ENCODE measurements at regions not wholly inside any gene's neighbourhood (a gene's known extent, or its start where the extent isn't known, plus 50 kb on each side); places are given as distances from the start of the nearest gene placed in this dataset.

DNA sequence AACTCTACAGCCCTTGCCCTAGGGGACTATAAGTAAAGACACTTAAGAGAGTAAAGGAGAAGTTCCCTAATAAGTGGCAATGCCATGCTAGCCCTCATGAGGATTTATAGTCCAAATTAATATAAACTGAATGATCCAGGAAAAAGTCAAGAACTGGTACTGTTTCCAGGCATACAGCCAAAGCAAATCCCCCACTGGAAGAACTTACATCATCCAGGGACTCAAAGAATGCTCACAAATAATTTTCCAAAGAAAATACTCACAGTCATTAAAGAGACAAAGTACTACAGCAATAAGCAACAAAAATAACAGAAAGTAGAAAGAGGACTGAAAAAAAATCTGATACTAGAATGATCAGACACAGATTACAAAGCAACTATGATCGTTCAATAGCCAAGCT, 79.7 kb upstream of the RAP1B start:
- H3K4me3 ChIP-seq: peak overlapping the region in 1 of 2 donors; percentile 2
- H3K27me3 ChIP-seq: no peaks in the 10 kb centered on the region
- DNase-seq (ENCODE audit: low spot score in 2 of 2): peak in 1 of 2 donors; percentile 74
- no peaks in the 10 kb centered on the region for H3K36me3 ChIP-seq
- intact Hi-C loops (cut with DNase I): loop anchor here (2.0 kb wide), 1 partner anchor 34 kb away; no protein-coding TSS in a partner anchor
- TF ChIP-seq, protein P1, sequence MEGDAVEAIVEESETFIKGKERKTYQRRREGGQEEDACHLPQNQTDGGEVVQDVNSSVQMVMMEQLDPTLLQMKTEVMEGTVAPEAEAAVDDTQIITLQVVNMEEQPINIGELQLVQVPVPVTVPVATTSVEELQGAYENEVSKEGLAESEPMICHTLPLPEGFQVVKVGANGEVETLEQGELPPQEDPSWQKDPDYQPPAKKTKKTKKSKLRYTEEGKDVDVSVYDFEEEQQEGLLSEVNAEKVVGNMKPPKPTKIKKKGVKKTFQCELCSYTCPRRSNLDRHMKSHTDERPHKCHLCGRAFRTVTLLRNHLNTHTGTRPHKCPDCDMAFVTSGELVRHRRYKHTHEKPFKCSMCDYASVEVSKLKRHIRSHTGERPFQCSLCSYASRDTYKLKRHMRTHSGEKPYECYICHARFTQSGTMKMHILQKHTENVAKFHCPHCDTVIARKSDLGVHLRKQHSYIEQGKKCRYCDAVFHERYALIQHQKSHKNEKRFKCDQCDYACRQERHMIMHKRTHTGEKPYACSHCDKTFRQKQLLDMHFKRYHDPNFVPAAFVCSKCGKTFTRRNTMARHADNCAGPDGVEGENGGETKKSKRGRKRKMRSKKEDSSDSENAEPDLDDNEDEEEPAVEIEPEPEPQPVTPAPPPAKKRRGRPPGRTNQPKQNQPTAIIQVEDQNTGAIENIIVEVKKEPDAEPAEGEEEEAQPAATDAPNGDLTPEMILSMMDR (IDR thresholded peaks at IDR 0.05): no peak
- peak overlapping the region; percentile 22 to 68 for H3K27ac ChIP-seq
- no peaks in the 10 kb centered on the region for H3K9me3 ChIP-seq
- peaks cover 6 to 28% of the 10 kb centered on the region in 2 donors for H3K4me1 ChIP-seq

DNA sequence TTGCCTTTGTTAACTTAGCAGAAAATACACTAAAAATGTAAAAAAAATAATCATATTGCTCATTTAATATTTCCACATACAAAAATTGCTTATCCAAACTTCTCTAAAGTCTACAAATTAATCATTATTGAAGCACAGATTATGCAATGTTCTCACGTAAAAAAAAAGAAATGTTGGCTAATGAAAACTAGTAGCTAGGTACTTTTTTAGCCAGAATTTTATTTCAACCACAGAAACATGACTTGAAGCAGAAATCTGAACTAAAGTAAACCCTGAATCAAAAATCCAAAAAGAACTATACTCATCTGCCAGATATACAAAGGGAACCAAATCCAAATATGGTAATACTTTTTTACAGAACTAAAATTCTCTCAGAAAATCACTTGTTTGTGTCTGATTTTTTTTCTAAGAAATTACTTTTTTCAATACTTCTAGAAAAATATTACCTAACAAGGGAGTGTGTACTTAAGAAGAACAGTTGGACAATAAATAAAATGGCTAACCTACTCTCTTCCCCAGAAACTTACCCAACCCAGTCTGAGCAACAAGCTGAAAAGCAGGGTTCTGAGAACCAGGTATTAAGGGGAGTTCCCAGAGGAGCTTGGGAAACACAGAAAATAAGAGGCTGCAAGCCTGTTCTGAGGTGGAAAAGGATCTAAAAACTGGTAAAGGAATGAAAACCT, 78.4 kb upstream of the RAP1B start:
- Histone ChIP-seq H3K36me3 (no peaks in the 10 kb centered on the region), H3K27ac (peak overlapping the region; percentile 31 to 68), H3K9me3 (no peaks in the 10 kb centered on the region), H3K4me1 (peaks cover 6 to 28% of the 10 kb centered on the region in 2 donors), H3K27me3 (no peaks in the 10 kb centered on the region), H3K4me3 (no peak overlapping the region)
- TF ChIP-seq, protein P1 (IDR thresholded peaks at IDR 0.05): no peak
- intact Hi-C loops (cut with DNase I): loop anchor here (2.0 kb wide), 2 partner anchors 78 to 154 kb away; partner anchors contain the start of genes NUP107 and RAP1B
- DNase-seq (ENCODE audit: low spot score in 2 of 2): no peak

DNA sequence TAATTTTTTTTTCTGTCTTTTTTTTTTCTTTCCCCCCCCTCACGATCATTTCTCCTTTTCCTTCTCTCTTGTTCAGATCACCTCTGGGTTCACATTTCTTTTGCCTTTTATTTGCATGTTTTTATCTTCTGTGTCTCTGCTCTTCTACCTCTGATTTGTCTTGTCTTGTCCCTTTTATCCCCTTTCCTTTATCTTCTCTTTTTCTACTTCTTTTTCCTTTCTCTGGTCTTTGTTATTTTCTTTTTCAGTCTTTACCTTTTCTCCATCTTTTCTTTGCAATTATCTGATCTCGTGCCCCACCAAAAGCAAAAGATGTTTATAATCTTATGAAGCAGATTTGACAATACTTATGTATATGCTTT, 77.8 kb upstream of the RAP1B start:
- peak overlapping the region; percentile 16 to 31 for H3K27ac ChIP-seq
- H3K36me3 ChIP-seq: no peaks in the 10 kb centered on the region
- H3K4me3 ChIP-seq: no peak overlapping the region
- H3K9me3 ChIP-seq: no peaks in the 10 kb centered on the region
- intact Hi-C loops (cut with DNase I): loop anchor here (2.0 kb wide), 2 partner anchors 78 to 154 kb away; partner anchors contain the start of genes NUP107 and RAP1B
- TF ChIP-seq, protein P1 (IDR thresholded peaks at IDR 0.05): no peak
- H3K4me1 ChIP-seq: peaks cover 6 to 28% of the 10 kb centered on the region in 2 donors
- no peaks in the 10 kb centered on the region for H3K27me3 ChIP-seq
- no peak for DNase-seq (ENCODE audit: low spot score in 2 of 2)

GRCh38 chr12:68534108-68534507, 76.6 kb upstream of the RAP1B start:
- H3K4me3 ChIP-seq: no peak overlapping the region
- H3K9me3 ChIP-seq: no peaks in the 10 kb centered on the region
- no peaks in the 10 kb centered on the region for H3K27me3 ChIP-seq
- H3K27ac ChIP-seq: no peak overlapping the region
- no peaks in the 10 kb centered on the region for H3K36me3 ChIP-seq
- no peak for DNase-seq (ENCODE audit: low spot score in 2 of 2)
- H3K4me1 ChIP-seq: peaks cover 6 to 30% of the 10 kb centered on the region in 2 donors
- intact Hi-C loops (cut with DNase I): no loop called here
- TF ChIP-seq, protein P1 (IDR thresholded peaks at IDR 0.05): no peak

GRCh38 chr12:68536885-68537485, 73.7 kb upstream of the RAP1B start:
- Histone ChIP-seq H3K27me3 (no peaks in the 10 kb centered on the region), H3K4me3 (no peak overlapping the region), H3K36me3 (no peaks in the 10 kb centered on the region), H3K9me3 (no peaks in the 10 kb centered on the region), H3K27ac (no peak overlapping the region), H3K4me1 (peaks cover 0 to 9% of the 10 kb centered on the region in 2 donors)
- DNase-seq (ENCODE audit: low spot score in 2 of 2): no peak
- intact Hi-C loops (cut with DNase I): no loop called here
- TF ChIP-seq, protein P1 (IDR thresholded peaks at IDR 0.05): no peak
